ENCODE measurements at regions not wholly inside any gene's neighbourhood (a gene's known extent, or its start where the extent isn't known, plus 50 kb on each side); places are given as distances from the start of the nearest gene placed in this dataset.

- TF ChIP-seq, protein P1, sequence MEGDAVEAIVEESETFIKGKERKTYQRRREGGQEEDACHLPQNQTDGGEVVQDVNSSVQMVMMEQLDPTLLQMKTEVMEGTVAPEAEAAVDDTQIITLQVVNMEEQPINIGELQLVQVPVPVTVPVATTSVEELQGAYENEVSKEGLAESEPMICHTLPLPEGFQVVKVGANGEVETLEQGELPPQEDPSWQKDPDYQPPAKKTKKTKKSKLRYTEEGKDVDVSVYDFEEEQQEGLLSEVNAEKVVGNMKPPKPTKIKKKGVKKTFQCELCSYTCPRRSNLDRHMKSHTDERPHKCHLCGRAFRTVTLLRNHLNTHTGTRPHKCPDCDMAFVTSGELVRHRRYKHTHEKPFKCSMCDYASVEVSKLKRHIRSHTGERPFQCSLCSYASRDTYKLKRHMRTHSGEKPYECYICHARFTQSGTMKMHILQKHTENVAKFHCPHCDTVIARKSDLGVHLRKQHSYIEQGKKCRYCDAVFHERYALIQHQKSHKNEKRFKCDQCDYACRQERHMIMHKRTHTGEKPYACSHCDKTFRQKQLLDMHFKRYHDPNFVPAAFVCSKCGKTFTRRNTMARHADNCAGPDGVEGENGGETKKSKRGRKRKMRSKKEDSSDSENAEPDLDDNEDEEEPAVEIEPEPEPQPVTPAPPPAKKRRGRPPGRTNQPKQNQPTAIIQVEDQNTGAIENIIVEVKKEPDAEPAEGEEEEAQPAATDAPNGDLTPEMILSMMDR (IDR thresholded peaks at IDR 0.05 in 2 of 3, conservative IDR thresholded peaks at IDR 0.05 in 1 of 3; ENCODE audit: control insufficient read depth in 2 of 3, extremely low read depth in 1 of 3, insufficient read depth in 1 of 3, low read depth in 3 of 3, low read length in 3 of 3) = no peak
- TF ChIP-seq RFX5 (IDR thresholded peaks at IDR 0.05; ENCODE audit: low read depth, low read length) = no peak
These were observed 483.1 kb upstream of the CNTNAP2 start for GRCh38 chr7:145633513-145633912.
